ENCODE measurements at regions not wholly inside any gene's neighbourhood (a gene's known extent, or its start where the extent isn't known, plus 50 kb on each side); places are given as distances from the start of the nearest gene placed in this dataset.
"Not testable (repeated sequence)": the region's sequence is repeated elsewhere in the genome, so short reads cannot be mapped to it uniquely, and the experiment has no call there.

DNA sequence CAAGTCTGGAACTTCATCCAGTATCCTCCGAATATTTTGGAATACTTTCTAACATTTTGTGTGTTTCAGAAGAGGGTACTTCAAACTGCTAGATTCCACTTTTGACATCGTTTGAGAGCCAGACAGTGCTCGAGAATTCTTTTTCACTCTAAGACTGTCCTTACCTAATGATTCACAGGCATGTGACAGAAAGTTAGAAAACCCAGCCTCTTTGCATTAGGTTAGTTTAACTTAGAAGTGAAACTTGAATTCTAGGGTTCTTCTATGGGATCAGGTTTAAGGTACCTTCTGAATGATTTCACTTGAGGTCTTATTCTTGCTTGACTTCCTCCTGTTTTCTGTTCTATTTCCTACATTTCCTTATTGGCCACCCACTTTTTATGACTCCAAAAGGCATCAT is 431.8 kb downstream of the SLC6A15 start:
- no peak for DNase-seq

DNA sequence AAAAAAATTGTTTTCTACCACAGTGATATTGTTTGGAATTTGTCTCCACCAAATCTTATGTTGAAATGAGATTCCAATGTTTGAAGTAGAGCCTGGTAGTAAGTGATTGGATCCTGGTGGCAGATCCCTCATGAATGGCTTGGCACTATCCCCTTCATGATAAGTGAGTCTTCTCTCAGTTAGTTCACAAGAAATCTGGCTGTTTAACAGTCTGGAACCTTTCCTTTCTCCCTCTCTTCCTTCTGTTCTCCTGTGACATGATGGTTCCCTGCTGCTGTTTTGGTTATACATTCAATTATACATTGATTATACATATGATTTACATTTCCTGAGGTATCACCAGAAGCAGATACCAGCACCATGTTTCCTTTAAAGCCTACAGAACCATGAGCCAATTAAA is 442.2 kb downstream of the SLC6A15 start:
- DNase-seq, result no peak

DNA sequence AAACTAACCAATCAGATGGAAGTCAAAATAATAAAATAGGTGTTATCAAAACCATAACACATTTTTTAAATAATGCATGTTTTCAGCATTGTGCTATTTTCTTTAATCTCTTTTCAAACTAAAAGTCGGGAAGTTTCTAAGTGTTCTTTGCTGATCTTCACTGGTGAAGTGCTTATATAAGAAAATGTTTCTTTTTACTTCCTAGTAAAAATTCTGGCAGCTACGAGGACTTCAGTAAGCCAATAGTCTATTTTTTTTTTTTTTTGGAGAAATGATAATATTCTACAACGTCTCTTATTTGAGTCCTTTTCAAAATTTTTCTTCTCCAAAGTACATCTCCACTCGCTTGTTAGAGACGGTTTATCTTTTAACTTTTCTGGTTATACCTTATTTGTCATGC is 448.0 kb downstream of the SLC6A15 start:
- no peak for DNase-seq

DNA sequence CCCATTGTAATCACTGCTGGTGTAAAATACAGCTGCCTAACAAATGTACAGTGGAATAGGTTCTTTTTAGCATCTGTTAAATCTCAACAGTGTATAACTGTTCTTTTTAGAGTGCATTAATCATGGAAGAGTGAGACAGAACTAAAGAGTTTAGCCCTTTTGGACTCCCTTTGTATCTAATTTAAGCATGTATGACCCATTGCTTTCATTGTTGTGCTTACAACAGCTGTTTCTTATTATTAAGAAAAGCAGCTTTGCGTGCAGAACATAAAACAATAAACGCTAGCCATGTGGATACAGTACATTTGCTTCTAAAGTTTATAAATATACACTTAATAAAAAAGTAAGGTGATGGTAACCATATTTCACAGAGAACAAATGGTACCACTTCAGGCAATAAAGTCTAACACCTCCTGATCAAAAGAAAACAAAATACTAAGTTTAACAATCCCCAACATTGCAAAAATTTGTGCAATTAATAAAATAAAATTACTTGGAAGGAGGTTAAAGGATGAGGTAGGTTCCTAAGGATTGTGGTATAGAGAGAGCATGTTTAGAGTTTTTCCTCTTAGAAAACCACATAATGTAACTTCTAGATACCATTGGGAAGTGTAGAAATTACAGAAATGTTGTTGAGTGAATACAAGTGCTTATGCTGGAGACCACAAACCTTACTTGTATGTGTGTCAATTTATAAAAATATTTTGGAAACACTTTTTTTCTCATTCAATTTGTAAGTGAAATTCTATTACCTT is 448.7 kb downstream of the SLC6A15 start:
- DNase-seq, result peak; percentile 77

DNA sequence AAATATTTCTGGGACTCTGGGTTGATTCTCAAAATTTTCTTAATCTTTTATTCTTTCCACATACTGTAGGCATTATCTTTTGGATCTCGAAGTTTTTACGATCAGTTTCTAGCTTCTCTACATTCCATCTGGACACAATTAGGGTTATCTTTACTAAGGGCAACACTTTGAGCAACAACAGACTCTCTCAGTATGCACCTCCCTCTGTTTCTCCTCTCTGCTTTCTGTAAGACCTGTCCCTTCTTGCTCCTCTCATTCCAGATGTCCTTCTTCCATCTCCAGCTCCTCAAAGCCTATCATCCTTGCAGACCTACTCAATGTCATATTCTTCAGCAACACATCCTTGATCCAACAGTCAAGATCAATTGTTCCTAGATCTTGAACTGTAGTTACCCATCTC is 457.0 kb downstream of the SLC6A15 start:
- peak; percentile 5 for DNase-seq

DNA sequence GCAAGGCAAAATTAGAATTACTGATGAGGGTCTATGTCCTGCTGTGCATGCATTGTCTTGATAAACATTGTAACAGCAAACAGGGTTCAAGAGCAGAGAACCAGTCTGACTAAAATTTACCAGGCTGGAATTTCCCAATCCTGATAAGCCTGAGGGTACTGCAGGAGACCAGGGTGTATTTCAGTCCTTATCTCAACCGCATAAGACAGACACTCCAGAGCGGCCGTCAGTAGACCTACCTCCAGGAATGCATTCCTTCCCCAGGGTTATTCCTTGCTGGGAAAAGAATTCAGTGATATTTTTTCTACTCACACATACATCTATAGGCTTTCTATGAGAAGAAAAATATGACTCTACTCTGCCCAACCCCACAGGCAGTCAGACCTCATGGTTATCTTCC is 466.1 kb downstream of the SLC6A15 start:
- not testable (repeated sequence) for DNase-seq

DNA sequence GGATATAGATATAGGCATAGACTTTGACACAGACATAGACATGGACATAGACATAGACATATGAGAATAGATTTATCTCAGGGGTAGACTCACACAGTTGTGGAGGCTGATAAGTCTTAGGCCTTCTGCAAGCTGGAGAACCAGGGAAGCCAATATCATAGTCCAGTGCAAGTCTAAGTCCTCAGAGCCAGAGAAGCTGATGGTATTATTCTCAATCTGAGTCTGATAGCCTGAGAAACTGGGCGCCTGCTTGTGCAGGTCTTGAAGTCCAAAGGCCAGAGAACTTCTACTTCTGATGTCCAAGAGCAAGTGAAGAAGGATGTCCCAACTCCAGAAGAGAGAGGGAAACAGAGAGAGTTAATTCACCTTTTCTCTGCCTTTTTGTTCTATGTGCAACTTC is 476.5 kb downstream of the SLC6A15 start:
- no peak for DNase-seq

DNA sequence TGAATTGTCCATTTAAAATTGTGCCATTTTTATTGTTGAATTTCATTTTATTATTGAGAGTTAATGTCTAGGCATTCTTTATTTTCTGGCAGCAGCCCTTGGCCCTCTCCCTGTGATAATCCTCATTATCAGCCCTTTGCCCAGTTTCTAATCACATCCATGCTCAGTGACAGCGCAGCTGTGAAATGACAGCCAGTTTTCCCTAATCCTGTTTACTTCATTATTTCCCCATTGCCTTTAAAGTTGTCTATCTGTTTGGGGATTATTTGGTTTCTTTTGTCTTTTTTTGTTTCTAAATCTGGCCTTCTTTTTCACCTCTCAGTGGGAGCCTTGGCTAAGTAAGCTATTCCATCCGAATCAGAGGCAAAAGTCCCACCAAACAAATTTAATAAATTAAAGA is 476.9 kb downstream of the SLC6A15 start:
- no peak for DNase-seq

DNA sequence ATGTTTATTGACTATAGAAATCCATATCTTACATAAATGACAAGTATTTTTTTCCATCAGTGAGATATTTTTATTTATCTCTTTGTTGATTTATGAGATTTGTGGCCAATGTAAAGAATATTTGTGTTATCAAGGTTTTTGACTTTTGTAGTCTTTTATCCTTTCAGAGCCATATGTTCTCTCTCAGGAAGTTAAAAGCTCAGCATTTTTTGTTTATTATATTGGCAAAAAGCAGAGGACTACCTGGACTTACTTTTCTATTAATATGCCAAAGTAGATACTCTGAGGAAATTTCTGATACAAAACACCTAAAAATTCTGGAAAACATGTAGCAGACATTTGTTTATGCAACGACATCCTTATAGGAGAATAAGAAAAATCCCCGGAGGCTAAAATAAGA is 490.3 kb downstream of the SLC6A15 start:
- no peak for DNase-seq

DNA sequence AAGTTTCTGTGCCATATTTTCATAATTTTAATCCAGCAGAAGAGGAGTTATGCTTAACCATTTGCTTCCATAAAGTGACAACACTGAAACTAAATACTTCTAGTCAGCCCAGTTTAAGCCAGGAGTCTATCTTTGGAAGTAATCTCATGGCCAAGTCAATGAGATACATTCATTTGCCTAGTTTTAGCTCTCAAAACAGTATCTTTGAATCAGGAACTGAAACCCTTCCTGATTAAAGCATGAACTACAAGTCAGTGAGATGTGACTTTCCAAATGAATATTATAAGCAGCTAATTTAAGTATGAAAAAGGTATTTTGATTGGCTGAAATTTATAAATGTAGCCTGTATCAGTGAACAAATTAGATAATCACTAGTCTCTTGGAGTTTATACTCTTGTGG is 491.5 kb downstream of the SLC6A15 start:
- no peak for DNase-seq

DNA sequence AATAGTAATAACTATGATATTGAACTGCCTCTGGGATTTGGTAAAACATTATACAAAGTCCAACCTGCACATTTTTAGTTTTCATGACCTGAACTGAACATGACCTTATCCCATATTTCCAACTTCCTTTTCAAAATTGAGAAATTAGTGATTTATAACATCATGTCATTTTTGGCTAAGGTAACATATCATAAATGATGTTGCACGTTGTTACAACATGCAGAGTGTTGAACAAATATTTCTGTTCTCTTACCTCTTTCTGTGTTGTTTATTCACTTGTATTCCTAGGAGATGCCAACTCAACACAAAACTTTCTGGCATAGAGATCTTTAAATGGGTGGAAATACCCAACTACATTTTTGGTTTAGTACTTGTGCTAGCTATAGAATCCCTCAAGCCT is 496.0 kb downstream of the SLC6A15 start:
- DNase-seq, result no peak

DNA sequence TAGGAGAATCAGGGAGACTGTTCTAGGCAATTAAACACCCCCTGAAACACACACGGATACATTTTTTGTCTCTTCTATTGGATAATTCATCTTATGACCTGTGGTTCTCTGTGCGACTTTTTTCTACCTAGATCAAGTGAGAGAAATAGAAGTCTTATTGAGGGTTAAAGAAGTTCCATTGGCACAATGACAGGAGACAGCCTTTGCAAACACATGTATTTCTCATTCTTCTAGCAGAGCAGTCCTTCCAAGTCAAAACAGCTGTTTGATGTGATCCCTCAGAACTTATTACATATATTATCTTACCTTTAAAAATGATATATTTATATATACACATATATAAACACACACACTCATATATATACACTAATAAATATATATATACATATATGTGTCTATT is 496.7 kb downstream of the SLC6A15 start:
- no peak for DNase-seq

DNA sequence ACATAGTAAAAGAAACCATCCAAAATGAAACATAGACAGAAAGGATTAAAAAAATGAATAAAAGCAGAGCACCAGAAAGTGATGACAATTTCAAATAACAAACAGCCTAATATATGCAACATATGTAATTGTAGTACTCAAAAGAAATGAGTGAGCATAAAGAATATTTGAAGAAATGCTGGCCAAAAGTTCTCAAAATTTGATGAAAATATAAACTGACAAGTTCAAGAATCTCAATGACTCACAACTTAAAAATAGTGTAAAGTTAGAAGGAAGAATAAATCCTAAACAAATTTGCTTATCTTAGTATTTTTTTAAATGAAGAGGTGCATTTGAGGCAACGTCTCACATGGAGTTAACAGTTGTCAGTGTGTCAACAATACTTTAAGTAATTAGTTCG is 498.9 kb downstream of the SLC6A15 start:
- DNase-seq, result no peak

DNA sequence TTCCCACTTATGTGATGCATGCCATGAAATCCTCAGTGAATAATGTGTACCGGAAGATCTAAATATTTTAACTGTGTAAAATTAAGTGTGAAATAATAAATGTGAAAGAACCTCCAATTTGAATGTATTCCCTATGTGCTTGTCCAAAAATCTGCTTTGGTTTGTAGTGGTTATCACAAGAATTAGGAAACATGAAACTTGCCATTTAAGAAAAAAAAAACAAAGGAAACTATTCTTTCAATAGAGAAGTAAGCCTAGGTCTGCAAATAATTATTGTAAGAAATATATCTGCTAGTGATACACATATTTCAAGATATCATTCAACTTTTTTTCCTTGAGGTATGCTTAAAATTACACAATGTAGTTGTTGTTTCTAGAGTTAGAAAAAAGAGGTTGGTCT is 500.4 kb downstream of the SLC6A15 start:
- DNase-seq, result peak; percentile 32

DNA sequence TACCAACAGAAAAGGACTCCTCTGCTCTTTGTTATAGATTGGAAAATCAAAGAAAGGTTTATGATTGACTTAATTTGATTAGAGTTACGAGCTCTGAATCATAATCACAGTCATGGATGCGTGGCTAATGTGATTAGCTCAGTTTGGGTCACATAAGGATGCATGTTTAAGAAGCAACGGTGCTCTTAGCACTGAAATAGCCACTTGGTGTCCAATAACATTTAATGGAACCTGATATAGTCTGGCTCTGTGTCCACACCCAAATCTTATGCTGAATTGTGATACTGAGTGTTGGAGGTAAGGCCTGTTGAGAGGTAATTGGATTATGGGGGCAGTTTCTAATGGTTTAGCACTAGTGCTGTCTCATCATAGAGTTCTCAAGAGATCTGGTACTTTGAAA is 501.6 kb downstream of the SLC6A15 start:
- no peak for DNase-seq

DNA sequence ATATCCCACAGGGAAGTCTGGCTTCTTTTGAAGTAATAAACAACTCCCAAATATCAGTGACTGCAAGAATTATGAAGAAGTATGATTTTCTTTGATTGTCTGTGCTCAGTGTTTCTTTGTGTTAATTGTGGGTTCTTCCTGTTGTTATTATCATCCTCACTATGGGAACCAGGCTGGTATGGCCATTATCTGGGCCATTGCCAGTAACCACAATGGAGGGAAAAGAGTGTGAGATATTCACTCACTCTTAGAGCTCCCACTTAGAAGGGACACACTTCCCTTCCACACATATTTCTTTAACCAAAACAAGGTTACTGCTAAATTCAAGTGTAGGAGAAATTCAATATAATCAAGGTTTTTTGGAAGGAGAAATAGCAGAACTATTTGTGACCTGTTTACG is 503.7 kb downstream of the SLC6A15 start:
- peak; percentile 47 for DNase-seq

DNA sequence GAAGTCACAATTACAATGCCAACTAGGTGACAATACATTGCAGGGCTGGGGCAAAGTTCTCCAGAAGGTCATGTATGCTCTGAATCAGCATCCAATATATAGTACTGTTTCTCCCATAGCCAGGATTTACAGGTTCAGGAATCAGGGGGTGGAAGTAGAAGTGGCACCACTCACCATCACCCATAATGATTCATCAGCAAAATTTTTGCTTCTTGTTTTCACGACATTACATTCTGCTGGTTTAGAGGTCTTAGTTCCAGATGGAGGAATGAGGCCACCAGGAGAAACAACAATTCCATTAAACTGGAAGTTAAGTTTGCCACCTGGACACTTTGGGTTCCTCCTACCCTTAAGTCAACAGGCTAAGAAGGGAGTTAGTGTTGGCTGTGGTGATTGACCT is 505.9 kb downstream of the SLC6A15 start:
- not testable (repeated sequence) for DNase-seq

DNA sequence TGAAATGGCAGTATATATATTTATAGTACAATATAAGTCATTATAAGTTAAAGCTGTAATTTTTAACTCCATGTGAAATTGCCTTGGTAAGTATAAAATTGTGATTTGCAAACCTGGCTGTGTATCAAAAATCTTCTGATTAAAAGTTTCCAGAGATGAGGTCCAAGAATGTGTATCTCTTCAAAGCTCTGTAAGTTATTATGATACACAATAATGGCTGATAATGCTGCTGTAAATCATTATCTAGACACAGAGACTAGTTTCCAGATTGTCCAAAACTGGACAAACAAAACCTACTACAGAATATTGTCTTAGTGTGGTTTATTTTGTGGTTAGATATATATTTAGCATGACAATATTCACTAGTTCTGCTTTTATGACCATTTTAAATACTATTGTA is 514.8 kb downstream of the SLC6A15 start:
- DNase-seq, result peak; percentile 34

DNA sequence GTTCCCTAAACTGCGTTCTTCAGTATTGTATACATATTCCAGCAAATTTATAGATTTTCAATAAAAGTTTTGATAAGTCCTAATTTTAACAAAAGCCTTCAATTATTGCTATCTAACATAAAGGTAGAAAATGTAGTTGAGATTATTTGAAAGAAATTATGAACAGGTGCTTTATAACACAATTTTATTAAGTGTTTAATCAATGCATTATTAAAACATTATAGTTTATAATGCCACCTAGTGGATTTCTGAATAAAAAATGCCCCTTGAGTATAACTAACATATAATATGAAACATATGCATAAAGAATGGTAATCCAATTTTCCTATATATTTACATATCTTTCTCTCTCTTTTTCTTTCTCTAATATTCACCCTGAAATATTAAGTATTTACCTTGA is 515.3 kb downstream of the SLC6A15 start:
- DNase-seq, result peak; percentile 22

DNA sequence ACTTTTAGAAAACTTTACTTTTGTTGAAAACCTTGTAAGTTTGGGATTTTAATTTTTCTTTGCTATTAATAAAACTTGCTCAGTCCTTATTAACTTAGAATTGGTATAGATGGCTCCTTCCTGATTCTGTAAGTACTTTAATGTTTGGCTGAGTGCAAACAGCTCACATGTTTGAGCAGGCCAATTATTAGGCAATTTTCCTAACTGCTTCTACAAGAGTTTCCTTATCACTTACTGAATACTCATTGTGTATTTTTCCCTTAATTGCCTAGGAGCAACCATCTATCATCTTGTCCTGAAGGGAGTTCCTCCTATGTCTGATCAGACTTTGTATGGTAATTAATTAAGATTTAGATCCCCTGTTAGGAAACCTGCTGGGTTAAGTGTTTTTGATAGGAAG is 521.4 kb downstream of the SLC6A15 start:
- not testable (repeated sequence) for DNase-seq

DNA sequence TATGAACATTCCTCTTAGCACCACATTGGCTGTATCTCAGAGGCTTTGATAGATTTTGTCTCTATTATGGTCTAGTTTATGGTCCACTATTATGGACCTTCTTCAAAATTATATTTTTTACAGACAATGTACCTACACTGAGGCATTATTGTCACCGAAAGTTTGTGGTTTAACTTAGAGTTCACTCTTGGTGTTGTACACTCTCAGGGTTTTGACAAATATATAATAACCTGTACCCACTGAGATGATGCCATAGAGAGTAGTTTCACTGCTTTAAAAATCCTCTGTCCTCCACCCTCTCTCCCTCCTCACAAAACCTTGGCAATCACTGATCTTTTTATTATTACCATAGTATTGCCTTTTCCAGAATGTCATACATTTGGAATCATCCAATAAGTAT is 528.2 kb downstream of the SLC6A15 start:
- DNase-seq, result no peak

DNA sequence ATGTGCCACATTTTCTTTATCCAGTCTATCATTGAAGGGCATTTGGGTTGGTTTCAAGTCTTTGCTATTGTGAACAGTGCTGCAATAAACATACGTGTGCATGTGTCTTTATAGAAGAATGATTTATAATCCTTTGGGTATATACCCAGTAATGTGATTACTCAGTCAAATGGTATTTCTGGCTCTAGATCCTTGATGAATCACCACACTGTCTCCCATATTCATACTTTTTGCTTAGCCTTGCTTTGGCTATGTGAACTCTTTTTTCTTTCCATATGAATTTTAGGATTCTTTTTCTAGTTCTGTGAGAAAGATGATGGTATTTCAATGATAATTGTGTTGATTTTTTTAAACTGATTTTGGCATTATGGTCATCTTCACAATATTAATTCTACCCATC is 530.1 kb downstream of the SLC6A15 start:
- peak; percentile 77 for DNase-seq

DNA sequence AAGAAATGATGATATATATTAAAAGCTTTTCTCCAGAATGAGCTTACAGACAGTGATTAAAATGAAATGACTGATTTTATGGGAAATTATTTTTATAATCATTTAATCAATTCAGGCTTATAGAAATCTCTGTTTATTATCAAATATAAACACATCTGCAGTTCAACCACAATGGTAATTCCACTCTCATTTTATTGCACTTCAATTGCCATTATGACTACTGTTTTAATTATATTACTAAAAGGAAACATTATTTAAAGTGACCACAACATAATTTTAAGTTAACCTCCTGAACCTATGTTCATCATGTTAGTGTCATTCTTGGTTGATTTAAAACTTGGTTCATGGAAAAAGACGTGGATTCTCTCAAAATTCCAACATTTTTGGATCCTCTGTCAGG is 536.3 kb downstream of the SLC6A15 start:
- no peak for DNase-seq

DNA sequence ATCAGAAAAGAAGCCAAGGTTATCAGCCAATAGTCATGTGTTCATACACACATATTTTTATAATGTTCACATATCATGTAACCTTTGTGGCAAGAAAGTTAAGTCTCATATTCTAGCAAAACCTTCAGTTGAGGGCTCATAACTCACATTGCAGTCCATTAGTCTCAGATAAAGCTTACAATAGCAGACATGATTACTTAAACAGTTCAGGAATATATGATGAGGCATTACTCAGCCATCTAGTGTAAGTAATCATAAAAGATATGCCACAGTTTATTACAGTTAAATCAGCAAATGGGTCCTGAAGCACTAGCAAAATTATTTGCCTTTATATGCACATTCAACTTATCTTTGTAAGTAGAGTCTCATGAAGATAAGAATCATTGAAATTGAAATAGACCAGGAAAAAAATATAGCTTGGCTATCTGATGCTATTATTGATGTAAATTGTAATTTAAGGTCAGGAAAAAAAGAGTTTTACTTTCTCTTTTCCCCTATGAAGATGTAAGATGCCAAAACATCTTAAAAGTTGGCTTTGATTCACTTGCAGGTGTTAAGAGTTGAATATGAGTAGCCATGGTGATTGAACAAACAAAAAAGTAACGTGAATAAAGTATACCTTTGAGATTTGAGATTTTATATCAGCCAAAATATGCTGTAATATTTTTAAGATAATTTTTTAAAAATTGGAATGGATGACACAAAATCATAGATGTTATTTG is 537.0 kb downstream of the SLC6A15 start:
- peak; percentile 42 for DNase-seq

DNA sequence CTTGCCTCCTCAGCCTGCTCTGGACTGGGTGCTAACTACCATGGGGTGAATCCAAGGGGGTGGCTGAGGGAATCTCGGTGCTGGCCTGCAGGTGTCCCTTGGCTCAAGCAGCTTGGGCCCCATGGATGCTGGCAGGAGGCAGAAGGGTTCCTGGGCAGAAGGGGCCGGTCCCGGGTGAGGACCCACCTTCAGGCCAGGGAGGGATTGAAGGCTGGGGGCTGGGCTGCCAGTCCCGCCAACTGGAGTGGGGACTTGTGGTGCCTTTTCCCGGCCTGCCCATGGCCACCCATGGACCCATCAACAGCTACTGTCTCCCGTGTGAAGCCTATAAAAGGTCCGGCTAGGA is 550.1 kb downstream of the SLC6A15 start:
- DNase-seq, result no peak

Data from fibroblast of skin of right quadriceps (primary cell).